IMR-90 (cell line): ENCODE measurements at regions not wholly inside any gene's neighbourhood (a gene's known extent, or its start where the extent isn't known, plus 50 kb on each side); places are given as distances from the start of the nearest gene placed in this dataset.
"Not testable (repeated sequence)": the region's sequence is repeated elsewhere in the genome, so short reads cannot be mapped to it uniquely, and the experiment has no call there.

ENCODE experiments used
- ATAC-seq: fragments of 200-7000 bp; cut with Tn5 transposase; 2 replicates; pipeline ENCODE4 v1.9.1; 2020; ENCODE audit warnings: low read depth, mild to moderate bottlenecking, moderate library complexity
- BruUV-seq: library from RNA; stranded (reverse); fragments of 400-500 nt; replicated peaks from 2 replicates; lab custom pipeline; 2021; lab: Mats Ljungman, UMichigan
- CTCF ChIA-PET: fragments of 300-600 bp; formaldehyde crosslinking; extraction: SDS; loops from one replicate; lab custom pipeline; 2021; ENCODE audit warnings: antibody characterized with exemption; lab: Yijun Ruan, JAX
- POLR2A ChIA-PET: fragments of 300-600 bp; sonication (Branson Sonifier 250); formaldehyde crosslinking; loops from one replicate; lab custom pipeline; 2022; ENCODE audit warnings: antibody characterized with exemption; ENCODE audit not compliant: unreplicated experiment; lab: Charles Lee
- DNase-seq: peaks from one replicate; pipeline ENCODE4 v3.0.0; 2013
- H2AFZ ChIP-seq: replicated peaks from 2 replicates; pipeline ENCODE3; 2013; ENCODE audit warnings: low read length, mild to moderate bottlenecking; ENCODE audit not compliant: poor library complexity
- H2AK5ac ChIP-seq: 2 replicates; pipeline ENCODE4 v1.6.1; 2013; ENCODE audit warnings: low read depth, low read length, inconsistent platforms
- H2AK9ac ChIP-seq: replicated peaks from 2 replicates; pipeline ENCODE3; 2013; ENCODE audit warnings: mild to moderate bottlenecking, low read depth, low read length, moderate library complexity; ENCODE audit not compliant: poor library complexity
- H2BK120ac ChIP-seq: 2 replicates; pipeline ENCODE4 v1.6.1; 2013; ENCODE audit warnings: low read depth, low read length, inconsistent platforms
- H2BK15ac ChIP-seq: 3 replicates; pipeline ENCODE4 v1.6.1; 2013; ENCODE audit warnings: low read depth, low read length, inconsistent platforms
- H2BK20ac ChIP-seq: 2 replicates; pipeline ENCODE4 v1.6.1; 2013; ENCODE audit warnings: low read depth, mild to moderate bottlenecking, inconsistent platforms, low read length, moderate library complexity
- H2BK5ac ChIP-seq: 2 replicates; pipeline ENCODE4 v1.6.1; 2013; ENCODE audit warnings: mild to moderate bottlenecking, low read depth, low read length, inconsistent platforms; ENCODE audit not compliant: poor library complexity, severe bottlenecking
- H3K14ac ChIP-seq: replicated peaks from 2 replicates; pipeline ENCODE4 v1.6.1; 2013; ENCODE audit warnings: low read depth, low read length, inconsistent platforms
- H3K18ac ChIP-seq: 2 replicates; pipeline ENCODE4 v1.6.1; 2013; ENCODE audit warnings: low read depth, low read length, control low read depth
- H3K23ac ChIP-seq: 2 replicates; pipeline ENCODE4 v1.6.1; 2013; ENCODE audit warnings: low read depth, low read length, inconsistent platforms
- H3K27ac ChIP-seq: 2 replicates; pipeline ENCODE4 v1.5.1; 2013; ENCODE audit warnings: mild to moderate bottlenecking, control low read depth, low read length; ENCODE audit not compliant: insufficient read depth
- H3K27me3 ChIP-seq: 2 replicates; pipeline ENCODE4 v1.6.1; 2013; ENCODE audit warnings: low read length; ENCODE audit not compliant: control insufficient read depth, insufficient read depth
- H3K36me3 ChIP-seq: 2 replicates; pipeline ENCODE4 v1.6.1; 2013; ENCODE audit warnings: low read length, mixed read lengths; ENCODE audit not compliant: control insufficient read depth, insufficient read depth
- H3K4ac ChIP-seq: 2 replicates; pipeline ENCODE4 v1.6.1; 2013; ENCODE audit warnings: low read depth, low read length, inconsistent platforms
- H3K4me1 ChIP-seq: 2 replicates; pipeline ENCODE4 v1.6.1; 2013; ENCODE audit warnings: low read length, mixed read lengths; ENCODE audit not compliant: control insufficient read depth, insufficient read depth
- H3K4me2 ChIP-seq: 2 replicates; pipeline ENCODE4 v1.6.1; 2013; ENCODE audit warnings: low read depth, mild to moderate bottlenecking, control low read depth, low read length, moderate library complexity
- H3K4me3 ChIP-seq: 2 replicates; pipeline ENCODE4 v1.5.1; 2013; ENCODE audit warnings: low read depth, mild to moderate bottlenecking, control low read depth, low read length, moderate library complexity; ENCODE audit not compliant: insufficient read depth
- H3K56ac ChIP-seq: 2 replicates; pipeline ENCODE4 v1.6.1; 2013; ENCODE audit warnings: low read length, inconsistent platforms; ENCODE audit not compliant: insufficient read depth; ENCODE audit errors: extremely low read depth
- H3K79me1 ChIP-seq, 2 experiments: 2 replicates each; pipeline ENCODE4 v1.6.1; 2013; ENCODE audit warnings: low read length in 2 of 2, inconsistent platforms in 1 of 2, low read depth in 1 of 2
- H3K9ac ChIP-seq: 2 replicates; pipeline ENCODE4 v1.6.1; 2013; ENCODE audit warnings: low read depth, low read length, control low read depth
- H3K9me1 ChIP-seq: 2 replicates; pipeline ENCODE4 v1.6.1; 2013; ENCODE audit warnings: low read length, inconsistent platforms; ENCODE audit not compliant: insufficient read depth
- H3K9me3 ChIP-seq: 2 replicates; pipeline ENCODE4 v1.6.1; 2013; ENCODE audit warnings: low read length; ENCODE audit not compliant: control insufficient read depth, insufficient read depth
- H4K20me1 ChIP-seq: 2 replicates; pipeline ENCODE4 v1.6.1; 2013; ENCODE audit warnings: low read length, inconsistent platforms; ENCODE audit not compliant: insufficient read depth
- H4K5ac ChIP-seq: 2 replicates; pipeline ENCODE4 v1.6.1; 2013; ENCODE audit warnings: mild to moderate bottlenecking, low read depth, low read length, control low read depth
- H4K8ac ChIP-seq, 2 experiments: 2 replicates each; pipeline ENCODE4 v1.6.1; 2013; ENCODE audit warnings: low read depth in 2 of 2, low read length in 2 of 2, control low read depth in 1 of 2, inconsistent platforms in 1 of 2
- H4K91ac ChIP-seq: 2 replicates; pipeline ENCODE4 v1.6.1; 2013; ENCODE audit warnings: low read depth, low read length, inconsistent platforms; ENCODE audit not compliant: insufficient read depth
- WGBS, 2 experiments: methylation state at CpG; one replicate each; pipeline versions ENCODE4 v1.1.5 to v1.1.7; 2013; ENCODE audit warnings: missing lambda C conversion rate in 2 of 2; ENCODE audit not compliant: insufficient read length in 1 of 2; ENCODE audit errors: extremely low coverage in 2 of 2; 5-methylcytosine and 5-hydroxymethylcytosine counted together
- dilution Hi-C: fragments of 300-500 bp; cut with HindIII; formaldehyde crosslinking; loops from one replicate; pipeline ENCODE4 v1.14.3; 2018; ENCODE audit warnings: low sequenced_read_pairs; ENCODE audit not compliant: unreplicated experiment
- in situ Hi-C: fragments of 300-500 bp; cut with MboI; formaldehyde crosslinking; loops from 3 replicates; pipeline ENCODE4 v1.14.3; 2019; ENCODE audit warnings: low sequenced_read_pairs, inconsistent platforms, mixed read lengths
- intact Hi-C: fragments of 100-400 bp; cut with micrococcal nuclease; formaldehyde crosslinking; loops from 2 replicates; pipeline ENCODE4 v1.10.0; 2022

DNA sequence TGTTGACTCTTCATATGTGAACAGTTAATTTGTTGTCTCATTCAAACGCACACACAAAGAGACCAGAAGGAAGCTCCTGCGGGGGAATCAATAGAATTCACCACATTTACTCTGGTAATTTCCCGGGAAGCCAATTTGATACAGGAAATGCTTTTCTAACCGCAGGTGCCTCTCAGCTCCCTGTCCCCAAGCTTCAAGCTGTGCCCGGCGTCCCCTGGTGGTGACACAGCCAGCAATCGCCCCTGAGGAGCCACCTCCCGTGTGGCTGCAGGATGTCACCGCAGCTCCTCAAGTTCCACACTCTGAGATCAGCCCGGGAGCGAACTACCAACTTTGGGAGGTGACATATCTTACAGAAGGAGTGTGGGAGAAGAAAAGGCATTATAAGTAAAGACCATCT lies 318.4 kb downstream of the CEP170 start:
- H3K9me3 ChIP-seq, H2AFZ ChIP-seq, H2BK20ac ChIP-seq, H4K8ac ChIP-seq, H4K91ac ChIP-seq, H2BK15ac ChIP-seq, H3K4me2 ChIP-seq, H3K36me3 ChIP-seq, H4K20me1 ChIP-seq, H3K18ac ChIP-seq, intact Hi-C loops, H3K23ac ChIP-seq, H3K4me3 ChIP-seq, DNase-seq, H3K4me1 ChIP-seq, H3K14ac ChIP-seq, ATAC-seq, BruUV-seq, H3K9me1 ChIP-seq, H4K5ac ChIP-seq, in situ Hi-C loops, H3K27me3 ChIP-seq, H2AK5ac ChIP-seq, H2BK120ac ChIP-seq, H3K4ac ChIP-seq, H3K56ac ChIP-seq, dilution Hi-C loops, H2AK9ac ChIP-seq, CTCF ChIA-PET, H3K79me1 ChIP-seq, H3K27ac ChIP-seq, H2BK5ac ChIP-seq, POLR2A ChIA-PET, H3K9ac ChIP-seq: not testable (repeated sequence)
- WGBS, 2 experiments, result 16% methylated on average over 2 of the region's 11 CpGs; no CpG with 5 or more reads in 1 of the 2 experiments

DNA sequence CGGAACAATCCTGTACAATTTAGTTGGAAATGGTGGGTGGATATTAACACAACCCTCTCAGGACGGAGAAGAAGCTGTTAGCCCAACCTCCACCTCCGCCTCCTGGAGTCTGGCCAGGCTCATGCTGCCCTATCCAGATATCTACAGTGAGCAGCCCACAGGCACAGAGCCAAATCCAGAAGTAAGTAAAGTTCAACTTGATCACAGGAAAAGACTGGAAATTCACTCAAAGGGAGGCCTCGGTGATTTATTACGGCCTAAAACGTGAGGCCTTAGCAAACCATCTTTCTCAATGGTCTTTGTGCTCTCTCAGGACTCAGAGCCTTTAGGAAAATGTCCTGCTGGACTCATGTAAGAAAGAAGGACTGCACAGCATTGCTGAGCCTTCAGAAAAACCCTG lies 330.4 kb downstream of the CEP170 start:
- ATAC-seq, H2AK9ac ChIP-seq, H3K4me2 ChIP-seq, H3K14ac ChIP-seq, intact Hi-C loops, H3K56ac ChIP-seq, BruUV-seq, H2AK5ac ChIP-seq, H3K36me3 ChIP-seq, H3K23ac ChIP-seq, H4K5ac ChIP-seq, H3K4me1 ChIP-seq, H3K4ac ChIP-seq, H2AFZ ChIP-seq, DNase-seq, H4K91ac ChIP-seq, H4K20me1 ChIP-seq, H3K9me1 ChIP-seq, H3K9me3 ChIP-seq, dilution Hi-C loops, H3K9ac ChIP-seq, H2BK20ac ChIP-seq, H3K18ac ChIP-seq, H3K4me3 ChIP-seq, H3K27ac ChIP-seq, in situ Hi-C loops, H2BK5ac ChIP-seq, CTCF ChIA-PET, H3K79me1 ChIP-seq, H3K27me3 ChIP-seq, H2BK120ac ChIP-seq, H2BK15ac ChIP-seq, H4K8ac ChIP-seq, POLR2A ChIA-PET: not testable (repeated sequence)
- 5% methylated on average over 4 of the region's 6 CpGs; no CpG with 5 or more reads in 1 of the 2 experiments for WGBS, 2 experiments
